Prostate gland (tissue), 2 donors: ENCODE measurements at regions not wholly inside any gene's neighbourhood (a gene's known extent, or its start where the extent isn't known, plus 50 kb on each side); places are given as distances from the start of the nearest gene placed in this dataset.

ENCODE experiments used
- DNase-seq: peaks from one replicate; pipeline ENCODE4 v3.0.0-alpha.2; 2019; ENCODE audit warnings: low spot score
- H3K27ac ChIP-seq, 2 donors: fragments of 200-600 bp; sonication (generic); 2 replicates each; pipeline ENCODE4 v1.5.1; 2017 to 2019
- H3K27me3 ChIP-seq: fragments of 200-600 bp; sonication (generic); replicated peaks from 2 replicates; pipeline ENCODE4 v1.5.1; 2019; ENCODE audit not compliant: insufficient read depth
- H3K36me3 ChIP-seq, 2 donors: fragments of 200-600 bp; sonication (generic); 1 replicate in 1 of 2; 2 replicates in 1 of 2; pipeline versions ENCODE4 v1.5.1 to v1.8.1; 2017 to 2019
- H3K4me1 ChIP-seq: fragments of 200-600 bp; sonication (generic); replicated peaks from 2 replicates; pipeline ENCODE4 v1.5.1; 2019
- H3K4me3 ChIP-seq, 2 donors: fragments of 200-600 bp; sonication (generic); 2 replicates each; pipeline ENCODE4 v1.5.1; 2017 to 2019
- H3K9me3 ChIP-seq: fragments of 200-600 bp; sonication (generic); 2 replicates; pipeline ENCODE4 v1.5.1; 2017
- CTCF ChIP-seq, 4 experiments: fragments of 200-600 bp in 2 of 4; fragments of 450-650 bp in 2 of 4; sonication (generic) in 2 of 4; IDR thresholded peaks; 1 replicate in 3 of 4; 2 replicates in 1 of 4; pipeline ENCODE4 v1.5.1; 2016 to 2019; ENCODE audit warnings: antibody characterized with exemption in 4 of 4, mild to moderate bottlenecking in 2 of 4, moderate library complexity in 2 of 4
- POLR2A ChIP-seq: fragments of 450-650 bp; IDR thresholded peaks from one replicate; pipeline ENCODE4 v1.6.1; 2016; ENCODE audit warnings: antibody characterized with exemption, mild to moderate bottlenecking
- POLR2AphosphoS5 ChIP-seq: sonication (generic); formaldehyde crosslinking; IDR thresholded peaks from one replicate; pipeline ENCODE4 v1.6.1; 2017; ENCODE audit warnings: antibody characterized with exemption
- whole genome bisulfite sequencing: methylation state at CpG from one replicate; pipeline ENCODE4 v1.1.5; 2018; 5-methylcytosine and 5-hydroxymethylcytosine counted together
- intact Hi-C: fragments of 100-400 bp; cut with DNase I; formaldehyde crosslinking; loops from one replicate; pipeline ENCODE4 v1.14.2; 2022

GRCh38 chr21:32216293-32216692 lies 62.6 kb downstream of the MIS18A start:
- intact Hi-C loops, result no loop called here
- Histone ChIP-seq H3K9me3 (no peaks in the 10 kb centered on the region), H3K4me3 (no peak overlapping the region), H3K36me3 (no peaks in the 10 kb centered on the region), H3K27ac (no peak overlapping the region), H3K27me3 (no peaks in the 10 kb centered on the region), H3K4me1 (no peaks in the 10 kb centered on the region)
- TF ChIP-seq CTCF (IDR thresholded peaks at IDR 0.05), result no peak
- no peak for TF ChIP-seq POLR2AphosphoS5
- TF ChIP-seq POLR2A, result no peak
- DNase-seq, result no peak

DNA sequence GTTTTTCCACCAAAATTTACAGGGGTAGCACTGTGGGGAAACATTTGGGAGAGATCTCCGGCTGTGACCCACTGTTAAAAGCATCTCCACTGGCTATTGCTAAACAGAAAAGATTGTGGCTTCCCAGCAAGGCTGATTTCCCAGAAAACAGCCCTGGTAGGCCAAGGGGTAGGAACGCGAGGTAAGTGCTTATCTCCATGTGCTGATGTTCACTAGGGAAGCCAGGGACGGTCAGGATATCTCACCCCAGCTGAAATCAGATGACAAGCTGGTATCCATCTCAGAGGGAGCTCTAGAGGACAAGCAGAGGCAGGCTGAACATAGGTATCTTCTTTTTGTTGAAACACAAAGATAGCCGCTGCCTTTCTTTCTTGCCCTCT lies 63.6 kb downstream of the MIS18A start:
- no peak for DNase-seq
- WGBS, result 56% methylated on average over 5 of the region's 5 CpGs
- Histone ChIP-seq H3K4me1 (no peaks in the 10 kb centered on the region), H3K27me3 (no peaks in the 10 kb centered on the region), H3K36me3 (no peaks in the 10 kb centered on the region), H3K9me3 (no peaks in the 10 kb centered on the region), H3K4me3 (no peak overlapping the region), H3K27ac (no peak overlapping the region)
- intact Hi-C loops, result no loop called here
- TF ChIP-seq CTCF (IDR thresholded peaks at IDR 0.05) (no peak), POLR2AphosphoS5 (no peak), POLR2A (no peak)

GRCh38 chr21:32214654-32215305 lies 64.1 kb downstream of the MIS18A start:
- H3K27ac ChIP-seq, result no peak overlapping the region
- H3K4me3 ChIP-seq, result no peak overlapping the region
- no peaks in the 10 kb centered on the region for H3K36me3 ChIP-seq
- H3K4me1 ChIP-seq, result no peaks in the 10 kb centered on the region
- intact Hi-C loops, result no loop called here
- no peaks in the 10 kb centered on the region for H3K27me3 ChIP-seq
- no peak for DNase-seq
- no peaks in the 10 kb centered on the region for H3K9me3 ChIP-seq
- no peak for TF ChIP-seq POLR2A
- WGBS, result 60% methylated on average over 5 of the region's 5 CpGs

DNA sequence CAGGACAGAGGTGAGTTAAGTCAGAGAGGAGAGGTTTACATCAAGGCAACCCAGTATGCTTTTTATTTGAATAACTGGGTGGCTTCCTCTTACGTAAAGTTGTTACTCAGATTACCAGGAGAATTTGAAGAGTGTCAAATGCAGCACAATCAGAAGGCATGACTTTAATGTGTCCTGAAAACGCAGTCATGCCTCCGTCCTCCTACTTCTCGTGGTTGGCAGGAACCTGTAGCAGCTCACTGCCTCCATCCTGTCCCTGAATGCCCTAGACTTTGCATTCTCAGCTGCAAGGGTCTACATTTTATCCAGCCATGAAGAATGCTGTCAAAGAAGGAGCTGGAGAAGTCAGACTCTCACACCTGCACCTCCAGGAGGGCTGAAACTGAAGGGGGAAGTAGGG lies 66.7 kb downstream of the MIS18A start:
- intact Hi-C loops, result no loop called here
- H3K9me3 ChIP-seq, result no peaks in the 10 kb centered on the region
- no peak overlapping the region for H3K27ac ChIP-seq
- 76% methylated on average over 4 of the region's 4 CpGs for WGBS
- no peaks in the 10 kb centered on the region for H3K27me3 ChIP-seq
- TF ChIP-seq CTCF (IDR thresholded peaks at IDR 0.05), result no peak
- TF ChIP-seq POLR2A, result no peak
- TF ChIP-seq POLR2AphosphoS5, result no peak
- no peak overlapping the region for H3K4me3 ChIP-seq
- no peaks in the 10 kb centered on the region for H3K36me3 ChIP-seq
- H3K4me1 ChIP-seq, result no peaks in the 10 kb centered on the region
- no peak for DNase-seq

- Histone ChIP-seq H3K4me1 (no peaks in the 10 kb centered on the region), H3K9me3 (no peaks in the 10 kb centered on the region), H3K4me3 (no peak overlapping the region), H3K27me3 (no peaks in the 10 kb centered on the region), H3K36me3 (no peaks in the 10 kb centered on the region), H3K27ac (no peak overlapping the region)
- intact Hi-C loops, result no loop called here
- TF ChIP-seq POLR2AphosphoS5 (no peak), CTCF (IDR thresholded peaks at IDR 0.05) (no peak)
- 71% methylated on average over 3 of the region's 3 CpGs for WGBS
- DNase-seq, result no peak
Observed at GRCh38 chr21:32211306-32211705, 67.5 kb downstream of the MIS18A start.
